IMR-90 (cell line): ENCODE measurements at regions not wholly inside any gene's neighbourhood (a gene's known extent, or its start where the extent isn't known, plus 50 kb on each side); places are given as distances from the start of the nearest gene placed in this dataset.

ENCODE experiments used
- ATAC-seq: fragments of 200-7000 bp; cut with Tn5 transposase; 2 replicates; pipeline ENCODE4 v1.9.1; 2020; ENCODE audit warnings: low read depth, mild to moderate bottlenecking, moderate library complexity
- BruUV-seq: library from RNA; stranded (reverse); fragments of 400-500 nt; replicated peaks from 2 replicates; lab custom pipeline; 2021; lab: Mats Ljungman, UMichigan
- CTCF ChIA-PET: fragments of 300-600 bp; formaldehyde crosslinking; extraction: SDS; loops from one replicate; lab custom pipeline; 2021; ENCODE audit warnings: antibody characterized with exemption; lab: Yijun Ruan, JAX
- POLR2A ChIA-PET: fragments of 300-600 bp; sonication (Branson Sonifier 250); formaldehyde crosslinking; loops from one replicate; lab custom pipeline; 2022; ENCODE audit warnings: antibody characterized with exemption; ENCODE audit not compliant: unreplicated experiment; lab: Charles Lee
- DNase-seq: peaks from one replicate; pipeline ENCODE4 v3.0.0; 2013
- H2AFZ ChIP-seq: replicated peaks from 2 replicates; pipeline ENCODE3; 2013; ENCODE audit warnings: low read length, mild to moderate bottlenecking; ENCODE audit not compliant: poor library complexity
- H2AK5ac ChIP-seq: 2 replicates; pipeline ENCODE4 v1.6.1; 2013; ENCODE audit warnings: low read depth, low read length, inconsistent platforms
- H2AK9ac ChIP-seq: replicated peaks from 2 replicates; pipeline ENCODE3; 2013; ENCODE audit warnings: mild to moderate bottlenecking, low read depth, low read length, moderate library complexity; ENCODE audit not compliant: poor library complexity
- H2BK120ac ChIP-seq: 2 replicates; pipeline ENCODE4 v1.6.1; 2013; ENCODE audit warnings: low read depth, low read length, inconsistent platforms
- H2BK15ac ChIP-seq: 3 replicates; pipeline ENCODE4 v1.6.1; 2013; ENCODE audit warnings: low read depth, low read length, inconsistent platforms
- H2BK20ac ChIP-seq: 2 replicates; pipeline ENCODE4 v1.6.1; 2013; ENCODE audit warnings: low read depth, mild to moderate bottlenecking, inconsistent platforms, low read length, moderate library complexity
- H2BK5ac ChIP-seq: 2 replicates; pipeline ENCODE4 v1.6.1; 2013; ENCODE audit warnings: mild to moderate bottlenecking, low read depth, low read length, inconsistent platforms; ENCODE audit not compliant: poor library complexity, severe bottlenecking
- H3K14ac ChIP-seq: replicated peaks from 2 replicates; pipeline ENCODE4 v1.6.1; 2013; ENCODE audit warnings: low read depth, low read length, inconsistent platforms
- H3K18ac ChIP-seq: 2 replicates; pipeline ENCODE4 v1.6.1; 2013; ENCODE audit warnings: low read depth, low read length, control low read depth
- H3K23ac ChIP-seq: 2 replicates; pipeline ENCODE4 v1.6.1; 2013; ENCODE audit warnings: low read depth, low read length, inconsistent platforms
- H3K27ac ChIP-seq: 2 replicates; pipeline ENCODE4 v1.5.1; 2013; ENCODE audit warnings: mild to moderate bottlenecking, control low read depth, low read length; ENCODE audit not compliant: insufficient read depth
- H3K27me3 ChIP-seq: 2 replicates; pipeline ENCODE4 v1.6.1; 2013; ENCODE audit warnings: low read length; ENCODE audit not compliant: control insufficient read depth, insufficient read depth
- H3K36me3 ChIP-seq: 2 replicates; pipeline ENCODE4 v1.6.1; 2013; ENCODE audit warnings: low read length, mixed read lengths; ENCODE audit not compliant: control insufficient read depth, insufficient read depth
- H3K4ac ChIP-seq: 2 replicates; pipeline ENCODE4 v1.6.1; 2013; ENCODE audit warnings: low read depth, low read length, inconsistent platforms
- H3K4me1 ChIP-seq: 2 replicates; pipeline ENCODE4 v1.6.1; 2013; ENCODE audit warnings: low read length, mixed read lengths; ENCODE audit not compliant: control insufficient read depth, insufficient read depth
- H3K4me2 ChIP-seq: 2 replicates; pipeline ENCODE4 v1.6.1; 2013; ENCODE audit warnings: low read depth, mild to moderate bottlenecking, control low read depth, low read length, moderate library complexity
- H3K4me3 ChIP-seq: 2 replicates; pipeline ENCODE4 v1.5.1; 2013; ENCODE audit warnings: low read depth, mild to moderate bottlenecking, control low read depth, low read length, moderate library complexity; ENCODE audit not compliant: insufficient read depth
- H3K56ac ChIP-seq: 2 replicates; pipeline ENCODE4 v1.6.1; 2013; ENCODE audit warnings: low read length, inconsistent platforms; ENCODE audit not compliant: insufficient read depth; ENCODE audit errors: extremely low read depth
- H3K79me1 ChIP-seq, 2 experiments: 2 replicates each; pipeline ENCODE4 v1.6.1; 2013; ENCODE audit warnings: low read length in 2 of 2, inconsistent platforms in 1 of 2, low read depth in 1 of 2
- H3K9ac ChIP-seq: 2 replicates; pipeline ENCODE4 v1.6.1; 2013; ENCODE audit warnings: low read depth, low read length, control low read depth
- H3K9me1 ChIP-seq: 2 replicates; pipeline ENCODE4 v1.6.1; 2013; ENCODE audit warnings: low read length, inconsistent platforms; ENCODE audit not compliant: insufficient read depth
- H3K9me3 ChIP-seq: 2 replicates; pipeline ENCODE4 v1.6.1; 2013; ENCODE audit warnings: low read length; ENCODE audit not compliant: control insufficient read depth, insufficient read depth
- H4K20me1 ChIP-seq: 2 replicates; pipeline ENCODE4 v1.6.1; 2013; ENCODE audit warnings: low read length, inconsistent platforms; ENCODE audit not compliant: insufficient read depth
- H4K5ac ChIP-seq: 2 replicates; pipeline ENCODE4 v1.6.1; 2013; ENCODE audit warnings: mild to moderate bottlenecking, low read depth, low read length, control low read depth
- H4K8ac ChIP-seq, 2 experiments: 2 replicates each; pipeline ENCODE4 v1.6.1; 2013; ENCODE audit warnings: low read depth in 2 of 2, low read length in 2 of 2, control low read depth in 1 of 2, inconsistent platforms in 1 of 2
- H4K91ac ChIP-seq: 2 replicates; pipeline ENCODE4 v1.6.1; 2013; ENCODE audit warnings: low read depth, low read length, inconsistent platforms; ENCODE audit not compliant: insufficient read depth
- BHLHE40 ChIP-seq: fragments of 150-350 bp; IDR thresholded peaks from 2 replicates; pipeline ENCODE4 v1.6.1; 2016; ENCODE audit warnings: mild to moderate bottlenecking, low read depth, low read length
- CEBPB ChIP-seq: IDR thresholded peaks from 2 replicates; pipeline ENCODE4 v1.6.1; 2012; ENCODE audit warnings: low read depth, low read length, improper control_type of control experiment
- CHD1 ChIP-seq: IDR thresholded peaks from 2 replicates; pipeline ENCODE4 v1.6.1; 2012; ENCODE audit warnings: low read depth, low read length, improper control_type of control experiment
- FOS ChIP-seq: fragments of 150-350 bp; IDR thresholded peaks from 2 replicates; pipeline ENCODE4 v1.6.1; 2016; ENCODE audit warnings: low read depth, low read length
- MAFK ChIP-seq: IDR thresholded peaks from 2 replicates; pipeline ENCODE4 v1.6.1; 2012; ENCODE audit warnings: low read depth, low read length, improper control_type of control experiment
- MAZ ChIP-seq: IDR thresholded peaks from 2 replicates; pipeline ENCODE4 v1.6.1; 2012; ENCODE audit warnings: low read depth, mild to moderate bottlenecking, low read length, improper control_type of control experiment, moderate library complexity, borderline replicate concordance
- MXI1 ChIP-seq: IDR thresholded peaks from 2 replicates; pipeline ENCODE4 v1.6.1; 2012; ENCODE audit warnings: low read depth, mild to moderate bottlenecking, low read length, moderate library complexity, borderline replicate concordance
- NFE2L2 ChIP-seq: fragments of 150-350 bp; IDR thresholded peaks from 2 replicates; pipeline ENCODE4 v1.6.1; 2016; ENCODE audit warnings: low read depth, mild to moderate bottlenecking, low read length
- POLR2A ChIP-seq: IDR thresholded peaks from 2 replicates; pipeline ENCODE4 v1.6.1; 2012; ENCODE audit warnings: mild to moderate bottlenecking, low read depth, low read length
- RAD21 ChIP-seq: IDR thresholded peaks from 2 replicates; pipeline ENCODE4 v1.6.1; 2012; ENCODE audit warnings: low read length, improper control_type of control experiment
- RCOR1 ChIP-seq: IDR thresholded peaks from 2 replicates; pipeline ENCODE4 v1.6.1; 2012; ENCODE audit warnings: mild to moderate bottlenecking, low read length, improper control_type of control experiment; ENCODE audit not compliant: insufficient replicate concordance
- RFX5 ChIP-seq: IDR thresholded peaks from 2 replicates; pipeline ENCODE4 v1.8.0; 2012; ENCODE audit warnings: low read depth, mild to moderate bottlenecking, low read length, moderate library complexity
- SMC3 ChIP-seq: fragments of 150-350 bp; IDR thresholded peaks from 2 replicates; pipeline ENCODE4 v1.6.1; 2016; ENCODE audit warnings: low read depth, mild to moderate bottlenecking, antibody characterized with exemption, low read length, moderate library complexity
- WGBS, 2 experiments: methylation state at CpG; one replicate each; pipeline versions ENCODE4 v1.1.5 to v1.1.7; 2013; ENCODE audit warnings: missing lambda C conversion rate in 2 of 2; ENCODE audit not compliant: insufficient read length in 1 of 2; ENCODE audit errors: extremely low coverage in 2 of 2; 5-methylcytosine and 5-hydroxymethylcytosine counted together
- dilution Hi-C: fragments of 300-500 bp; cut with HindIII; formaldehyde crosslinking; loops from one replicate; pipeline ENCODE4 v1.14.3; 2018; ENCODE audit warnings: low sequenced_read_pairs; ENCODE audit not compliant: unreplicated experiment
- in situ Hi-C: fragments of 300-500 bp; cut with MboI; formaldehyde crosslinking; loops from 3 replicates; pipeline ENCODE4 v1.14.3; 2019; ENCODE audit warnings: low sequenced_read_pairs, inconsistent platforms, mixed read lengths
- intact Hi-C: fragments of 100-400 bp; cut with micrococcal nuclease; formaldehyde crosslinking; loops from 2 replicates; pipeline ENCODE4 v1.10.0; 2022
- TF ChIP-seq, protein P1 (sequence below): conservative IDR thresholded peaks from 2 replicates; pipeline ENCODE4 v1.5.1; 2012; ENCODE audit warnings: mild to moderate bottlenecking, low read depth, low read length, improper control_type of control experiment
- TF ChIP-seq, protein P2 (sequence below): fragments of 150-350 bp; IDR thresholded peaks from 2 replicates; pipeline ENCODE4 v1.6.1; 2016; ENCODE audit warnings: low read depth, mild to moderate bottlenecking, low read length, moderate library complexity, borderline replicate concordance
- TF ChIP-seq, protein P3 (sequence below): fragments of 150-350 bp; IDR thresholded peaks from 2 replicates; pipeline ENCODE4 v1.6.1; 2017; ENCODE audit warnings: mild to moderate bottlenecking, antibody characterized with exemption, low read length, low read depth

DNA sequence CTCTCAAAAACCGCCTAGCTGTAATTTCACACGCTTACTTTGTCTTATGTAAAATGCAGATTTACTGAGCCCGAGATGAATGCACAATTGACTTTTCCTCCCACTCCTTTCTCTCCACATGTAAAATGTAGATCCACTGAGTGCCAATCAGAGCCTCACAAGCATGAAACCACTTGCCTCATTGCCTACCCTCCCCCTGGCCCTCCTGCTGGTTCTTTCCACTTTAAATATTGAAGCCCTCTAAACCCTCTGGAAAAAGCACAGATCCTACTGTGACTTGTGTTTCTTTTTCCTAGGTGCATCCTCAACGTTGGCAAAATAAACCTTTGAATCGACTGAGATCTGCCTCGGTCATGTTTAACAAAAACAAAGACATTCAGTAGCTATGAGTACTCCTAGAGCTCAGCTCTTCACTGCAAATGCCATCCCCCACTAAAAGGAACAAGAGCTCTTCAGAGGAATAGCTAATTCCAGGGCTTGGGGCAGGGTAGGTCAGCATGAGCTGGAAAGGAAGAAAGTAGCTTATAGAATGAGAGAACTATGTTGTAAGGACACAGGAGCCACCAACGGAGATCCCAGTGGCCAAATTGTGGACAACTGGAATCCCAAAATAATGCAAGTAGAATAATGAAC, 365.5 kb upstream of the RUNX1 start:
- no peak overlapping the region for H4K5ac ChIP-seq
- ChIA-PET CTCF (no interaction called here), POLR2A (no interaction called here)
- no peak overlapping the region for H3K18ac ChIP-seq
- BruUV-seq: no TSS peak
- no peak overlapping the region for H3K14ac ChIP-seq
- H4K20me1 ChIP-seq: no peaks in the 10 kb centered on the region
- TF ChIP-seq RFX5 (no peak), NFE2L2 (no peak), RCOR1 (no peak), POLR2A (no peak), MAZ (no peak), CEBPB (no peak), SMC3 (no peak), RAD21 (no peak), MAFK (no peak), MXI1 (no peak), FOS (no peak), BHLHE40 (no peak), CHD1 (no peak)
- TF ChIP-seq, protein P1, sequence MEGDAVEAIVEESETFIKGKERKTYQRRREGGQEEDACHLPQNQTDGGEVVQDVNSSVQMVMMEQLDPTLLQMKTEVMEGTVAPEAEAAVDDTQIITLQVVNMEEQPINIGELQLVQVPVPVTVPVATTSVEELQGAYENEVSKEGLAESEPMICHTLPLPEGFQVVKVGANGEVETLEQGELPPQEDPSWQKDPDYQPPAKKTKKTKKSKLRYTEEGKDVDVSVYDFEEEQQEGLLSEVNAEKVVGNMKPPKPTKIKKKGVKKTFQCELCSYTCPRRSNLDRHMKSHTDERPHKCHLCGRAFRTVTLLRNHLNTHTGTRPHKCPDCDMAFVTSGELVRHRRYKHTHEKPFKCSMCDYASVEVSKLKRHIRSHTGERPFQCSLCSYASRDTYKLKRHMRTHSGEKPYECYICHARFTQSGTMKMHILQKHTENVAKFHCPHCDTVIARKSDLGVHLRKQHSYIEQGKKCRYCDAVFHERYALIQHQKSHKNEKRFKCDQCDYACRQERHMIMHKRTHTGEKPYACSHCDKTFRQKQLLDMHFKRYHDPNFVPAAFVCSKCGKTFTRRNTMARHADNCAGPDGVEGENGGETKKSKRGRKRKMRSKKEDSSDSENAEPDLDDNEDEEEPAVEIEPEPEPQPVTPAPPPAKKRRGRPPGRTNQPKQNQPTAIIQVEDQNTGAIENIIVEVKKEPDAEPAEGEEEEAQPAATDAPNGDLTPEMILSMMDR: no peak
- TF ChIP-seq, protein P2, sequence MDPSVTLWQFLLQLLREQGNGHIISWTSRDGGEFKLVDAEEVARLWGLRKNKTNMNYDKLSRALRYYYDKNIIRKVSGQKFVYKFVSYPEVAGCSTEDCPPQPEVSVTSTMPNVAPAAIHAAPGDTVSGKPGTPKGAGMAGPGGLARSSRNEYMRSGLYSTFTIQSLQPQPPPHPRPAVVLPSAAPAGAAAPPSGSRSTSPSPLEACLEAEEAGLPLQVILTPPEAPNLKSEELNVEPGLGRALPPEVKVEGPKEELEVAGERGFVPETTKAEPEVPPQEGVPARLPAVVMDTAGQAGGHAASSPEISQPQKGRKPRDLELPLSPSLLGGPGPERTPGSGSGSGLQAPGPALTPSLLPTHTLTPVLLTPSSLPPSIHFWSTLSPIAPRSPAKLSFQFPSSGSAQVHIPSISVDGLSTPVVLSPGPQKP: no peak
- TF ChIP-seq, protein P3, sequence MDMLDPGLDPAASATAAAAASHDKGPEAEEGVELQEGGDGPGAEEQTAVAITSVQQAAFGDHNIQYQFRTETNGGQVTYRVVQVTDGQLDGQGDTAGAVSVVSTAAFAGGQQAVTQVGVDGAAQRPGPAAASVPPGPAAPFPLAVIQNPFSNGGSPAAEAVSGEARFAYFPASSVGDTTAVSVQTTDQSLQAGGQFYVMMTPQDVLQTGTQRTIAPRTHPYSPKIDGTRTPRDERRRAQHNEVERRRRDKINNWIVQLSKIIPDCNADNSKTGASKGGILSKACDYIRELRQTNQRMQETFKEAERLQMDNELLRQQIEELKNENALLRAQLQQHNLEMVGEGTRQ: no peak
- H3K9me1 ChIP-seq: no peaks in the 10 kb centered on the region
- H3K9me3 ChIP-seq: no peaks in the 10 kb centered on the region
- WGBS, 2 experiments: 100% methylated on average over 2 of the region's 7 CpGs; no CpG with 5 or more reads in 1 of the 2 experiments
- no peak overlapping the region for H3K27ac ChIP-seq
- H3K4ac ChIP-seq: no peak overlapping the region
- peak; percentile 33 for DNase-seq
- no peak overlapping the region for H2BK120ac ChIP-seq
- dilution Hi-C loops (no loop called here), intact Hi-C loops (loop anchor here (10.0 kb wide), 1 partner anchor 200 kb away; no protein-coding TSS in a partner anchor), in situ Hi-C loops (loop anchor here (25.0 kb wide), 1 partner anchor 677 kb away; no protein-coding TSS in a partner anchor)
- H3K56ac ChIP-seq: no peak overlapping the region
- H3K9ac ChIP-seq: no peak overlapping the region
- H4K8ac ChIP-seq: no peak overlapping the region
- no peak overlapping the region for H2AK5ac ChIP-seq
- H3K4me2 ChIP-seq: peak overlapping the region; percentile 12; the same call in 1 of the 2 replicates
- no peaks in the 10 kb centered on the region for H3K36me3 ChIP-seq
- H2BK5ac ChIP-seq: no peak overlapping the region
- H3K27me3 ChIP-seq: no peaks in the 10 kb centered on the region
- H2BK15ac ChIP-seq: no peak overlapping the region
- H4K91ac ChIP-seq: no peak overlapping the region
- no peak overlapping the region for H2BK20ac ChIP-seq
- H3K4me1 ChIP-seq: peaks cover 2% of the 10 kb centered on the region; the same call in 1 of the 2 replicates
- H2AFZ ChIP-seq: no peak overlapping the region
- ATAC-seq: peak; percentile 63
- H2AK9ac ChIP-seq: no peak overlapping the region
- H3K79me1 ChIP-seq: no peaks in the 10 kb centered on the region
- H3K4me3 ChIP-seq: no peak overlapping the region
- H3K23ac ChIP-seq: no peak overlapping the region
